GM12872 (cell line): ENCODE measurements at regions not wholly inside any gene's neighbourhood (a gene's known extent, or its start where the extent isn't known, plus 50 kb on each side); places are given as distances from the start of the nearest gene placed in this dataset.

Experiments
- TF ChIP-seq, protein P1 (sequence below): IDR thresholded peaks from 3 replicates; pipeline ENCODE4 v1.5.1; 2011; ENCODE audit warnings: low read depth, mild to moderate bottlenecking, low read length, moderate library complexity; ENCODE audit not compliant: insufficient read depth

DNA sequence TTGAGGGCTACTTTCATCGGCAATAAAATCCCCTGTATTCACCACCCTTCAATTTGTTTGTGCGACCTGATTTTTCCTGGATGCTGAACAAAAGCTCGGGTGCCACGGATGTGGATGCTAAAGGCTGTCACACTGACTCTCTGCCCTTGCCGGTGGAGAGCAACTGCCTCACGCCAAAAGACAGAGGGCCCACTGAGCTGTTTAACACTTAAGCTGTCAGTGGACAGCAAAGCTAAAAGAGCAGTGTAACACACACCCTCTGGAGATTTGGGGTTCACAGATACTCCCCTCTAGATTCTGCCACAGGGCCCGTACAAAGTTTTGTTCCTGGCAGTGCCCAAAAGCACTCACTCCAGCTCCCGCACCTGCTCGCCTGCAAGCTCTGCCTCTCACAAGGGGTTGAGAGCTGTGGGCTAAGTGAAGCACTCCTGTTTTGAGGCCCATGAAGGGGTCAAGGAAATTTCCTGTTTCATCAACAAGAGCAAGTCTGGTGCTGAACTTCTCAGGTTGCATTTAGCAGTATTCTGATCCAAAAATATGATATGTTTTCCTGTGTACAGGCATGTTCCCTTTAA, 1571.9 kb downstream of the ADGRL3 start:
- TF ChIP-seq, protein P1, sequence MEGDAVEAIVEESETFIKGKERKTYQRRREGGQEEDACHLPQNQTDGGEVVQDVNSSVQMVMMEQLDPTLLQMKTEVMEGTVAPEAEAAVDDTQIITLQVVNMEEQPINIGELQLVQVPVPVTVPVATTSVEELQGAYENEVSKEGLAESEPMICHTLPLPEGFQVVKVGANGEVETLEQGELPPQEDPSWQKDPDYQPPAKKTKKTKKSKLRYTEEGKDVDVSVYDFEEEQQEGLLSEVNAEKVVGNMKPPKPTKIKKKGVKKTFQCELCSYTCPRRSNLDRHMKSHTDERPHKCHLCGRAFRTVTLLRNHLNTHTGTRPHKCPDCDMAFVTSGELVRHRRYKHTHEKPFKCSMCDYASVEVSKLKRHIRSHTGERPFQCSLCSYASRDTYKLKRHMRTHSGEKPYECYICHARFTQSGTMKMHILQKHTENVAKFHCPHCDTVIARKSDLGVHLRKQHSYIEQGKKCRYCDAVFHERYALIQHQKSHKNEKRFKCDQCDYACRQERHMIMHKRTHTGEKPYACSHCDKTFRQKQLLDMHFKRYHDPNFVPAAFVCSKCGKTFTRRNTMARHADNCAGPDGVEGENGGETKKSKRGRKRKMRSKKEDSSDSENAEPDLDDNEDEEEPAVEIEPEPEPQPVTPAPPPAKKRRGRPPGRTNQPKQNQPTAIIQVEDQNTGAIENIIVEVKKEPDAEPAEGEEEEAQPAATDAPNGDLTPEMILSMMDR: no peak

DNA sequence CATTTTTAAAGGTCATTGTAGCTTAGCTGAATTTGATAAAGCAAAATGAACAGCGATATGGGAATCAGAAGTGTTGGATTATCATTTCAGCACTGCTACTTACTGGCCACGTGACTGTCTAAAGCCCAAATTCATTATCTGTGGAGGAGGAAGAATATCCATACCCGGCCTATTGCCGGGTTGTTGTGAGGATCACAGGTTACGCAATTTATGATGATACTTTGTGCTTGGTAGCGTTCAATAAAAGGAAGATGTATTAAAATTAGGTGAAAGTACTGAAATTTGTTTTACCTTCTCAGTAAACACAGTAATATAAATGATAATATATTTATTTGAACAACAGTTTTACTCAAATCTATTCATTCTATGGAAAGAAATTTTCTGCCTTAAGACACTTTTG, 1540.2 kb downstream of the ADGRL3 start:
- TF ChIP-seq, protein P1: no peak

DNA sequence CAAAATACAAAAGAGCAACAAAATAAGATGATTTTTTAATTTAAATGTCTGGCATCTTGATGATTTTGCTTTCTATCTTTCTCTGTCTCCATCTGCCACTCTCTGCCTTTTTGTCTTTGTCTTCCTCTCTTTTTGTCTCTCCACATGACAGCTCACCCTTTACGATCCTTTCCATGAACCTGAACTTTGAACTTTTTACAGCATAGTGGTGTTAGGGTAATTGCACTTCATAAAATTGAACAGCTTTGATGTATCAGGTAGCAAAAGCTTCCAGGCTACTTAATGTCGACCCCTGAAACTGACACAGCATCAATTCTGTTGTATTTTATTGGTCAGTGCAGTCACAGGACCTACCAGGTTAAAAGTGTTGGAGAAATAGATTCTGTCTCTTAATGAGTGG, 1517.0 kb downstream of the ADGRL3 start:
- TF ChIP-seq, protein P1: no peak

DNA sequence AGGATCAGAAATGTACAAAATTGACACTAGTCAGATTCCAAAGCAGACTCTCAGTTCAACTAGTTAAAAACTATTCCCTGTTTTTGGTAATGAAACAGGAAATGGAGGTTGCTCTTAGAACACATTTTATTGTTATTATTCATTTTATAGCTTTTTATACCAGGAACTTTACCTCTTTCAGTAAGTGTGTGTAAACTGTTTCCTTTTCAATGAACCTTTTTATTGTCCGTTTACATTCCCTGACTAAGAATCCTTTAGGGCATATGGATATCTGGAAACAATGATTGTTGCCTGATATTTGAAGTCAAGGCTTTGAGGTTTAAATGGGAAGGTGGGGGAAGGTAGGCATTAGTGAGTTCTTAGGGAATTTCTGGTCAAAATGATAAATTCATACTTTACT, 1511.4 kb downstream of the ADGRL3 start:
- TF ChIP-seq, protein P1: no peak

DNA sequence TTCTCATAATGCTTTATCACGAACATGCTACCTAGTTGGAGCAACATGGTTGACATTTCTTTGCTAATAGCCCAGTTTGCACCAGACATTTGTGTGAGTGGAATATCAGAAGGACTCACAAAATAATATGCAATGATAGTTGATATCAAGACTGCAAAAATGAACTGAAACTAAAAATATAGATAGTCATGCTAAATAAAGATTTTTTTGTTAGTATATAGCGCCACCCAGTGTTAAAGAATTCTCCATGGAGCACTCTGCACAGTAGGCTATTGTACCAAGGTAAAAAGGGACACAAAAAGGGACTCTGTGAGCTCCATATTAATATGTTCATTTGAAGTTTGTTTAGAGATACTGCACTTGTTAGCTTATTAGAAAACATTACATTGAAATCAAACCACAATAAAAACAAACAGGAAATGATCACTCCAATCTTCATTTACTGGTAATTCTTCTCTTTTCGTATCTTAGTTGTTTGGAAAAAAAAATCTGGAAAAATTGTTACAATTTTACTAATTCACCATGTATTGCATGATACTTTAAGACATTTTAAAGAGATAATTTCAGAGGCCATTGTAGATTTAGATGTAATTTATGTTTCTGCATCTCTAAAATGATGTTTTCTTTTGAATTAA, 1509.6 kb downstream of the ADGRL3 start:
- TF ChIP-seq, protein P1: peak; percentile 26; the same call in 1 of the 3 replicates

DNA sequence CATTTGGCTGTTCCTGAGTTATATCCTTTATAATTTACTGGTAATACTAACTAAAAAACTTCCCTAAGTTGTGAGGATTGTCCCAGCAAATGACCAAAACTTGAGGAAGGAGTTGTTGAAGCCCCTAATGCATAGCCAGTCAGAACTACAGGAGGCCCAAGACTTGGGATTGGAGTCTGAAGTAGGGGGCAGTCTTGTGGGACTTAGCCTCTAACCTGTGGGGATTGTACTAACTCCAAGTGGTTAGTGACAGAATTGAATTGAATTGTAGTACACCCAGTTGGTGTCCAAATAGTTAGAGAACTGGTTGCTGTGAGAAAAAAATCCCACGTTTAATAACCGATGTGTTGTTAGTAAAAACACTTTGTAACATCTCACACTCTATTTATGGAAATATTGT, 1506.3 kb downstream of the ADGRL3 start:
- TF ChIP-seq, protein P1: no peak

DNA sequence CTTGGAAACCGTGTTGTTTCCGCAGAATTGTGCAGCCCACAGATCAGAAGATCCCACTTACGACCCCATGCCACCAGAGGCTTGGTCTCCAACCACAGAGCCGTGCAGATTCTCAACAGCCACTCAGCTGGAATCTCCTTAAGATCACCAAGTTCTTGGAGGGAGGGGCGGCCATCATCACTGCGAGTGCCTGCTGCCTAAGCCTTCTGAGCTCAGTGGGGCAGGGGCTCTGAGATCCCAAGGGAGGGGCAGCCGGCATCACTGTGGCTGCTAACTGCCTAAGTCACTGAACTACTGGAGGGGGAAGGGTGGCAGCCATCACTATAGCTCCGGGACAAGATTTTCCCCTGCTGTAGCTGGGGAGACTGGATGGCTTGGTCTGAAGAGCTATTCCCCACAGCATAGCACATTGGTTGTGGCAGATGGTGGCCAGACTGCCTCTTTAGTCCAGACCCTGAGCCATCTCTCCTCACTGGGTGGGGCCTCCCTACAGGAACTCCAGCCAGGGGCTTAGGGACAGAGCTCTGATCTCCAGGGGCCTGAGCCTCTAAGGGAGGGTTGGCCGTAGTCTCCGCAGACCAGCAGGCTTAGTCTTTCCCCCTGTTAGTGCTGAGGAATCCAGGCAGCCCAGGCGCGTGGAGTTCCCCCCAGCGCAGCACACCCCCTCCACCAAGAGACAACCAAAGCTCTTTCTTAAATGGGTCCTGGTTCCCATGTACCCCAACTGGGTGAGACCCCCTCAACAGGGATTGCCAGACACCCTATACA, 1483.9 kb downstream of the ADGRL3 start:
- TF ChIP-seq, protein P1: no peak
